HEK293T (cell line): ENCODE measurements at regions not wholly inside any gene's neighbourhood (a gene's known extent, or its start where the extent isn't known, plus 50 kb on each side); places are given as distances from the start of the nearest gene placed in this dataset.

ENCODE experiments used
- CTCF ChIA-PET: fragments of 350-600 bp; formaldehyde crosslinking; extraction: SDS; loops from one replicate; lab custom pipeline; 2021; ENCODE audit warnings: antibody characterized with exemption, inconsistent platforms; lab: Yijun Ruan, JAX
- POLR2A ChIA-PET: fragments of 350-600 bp; formaldehyde crosslinking; extraction: SDS; loops from one replicate; lab custom pipeline; 2020; ENCODE audit warnings: antibody characterized with exemption, inconsistent platforms; lab: Yijun Ruan, JAX
- DNase-seq: peaks from one replicate; pipeline ENCODE4 v3.0.0; 2012; ENCODE audit warnings: mixed read lengths; ENCODE audit errors: extremely low spot score
- ARNT ChIP-seq: fragments of 450-650 bp; IDR thresholded peaks from 2 replicates; pipeline ENCODE4 v1.6.1; 2017; ENCODE audit warnings: mild to moderate bottlenecking
- BHLHE40 ChIP-seq: fragments of 450-650 bp; IDR thresholded peaks from 2 replicates; pipeline ENCODE4 v1.6.1; 2016; ENCODE audit warnings: mild to moderate bottlenecking, moderate library complexity, borderline replicate concordance
- CTBP1 ChIP-seq: fragments of 450-650 bp; IDR thresholded peaks from 2 replicates; pipeline ENCODE4 v1.6.1; 2016; ENCODE audit warnings: borderline replicate concordance
- ELF4 ChIP-seq: fragments of 450-650 bp; IDR thresholded peaks from 2 replicates; pipeline ENCODE4 v1.6.1; 2017; ENCODE audit warnings: antibody characterized with exemption
- FOXA1 ChIP-seq: fragments of 450-650 bp; IDR thresholded peaks from 2 replicates; pipeline ENCODE4 v1.6.1; 2016; ENCODE audit warnings: mild to moderate bottlenecking
- FOXK2 ChIP-seq: fragments of 450-650 bp; IDR thresholded peaks from 2 replicates; pipeline ENCODE4 v1.6.1; 2016; ENCODE audit warnings: mild to moderate bottlenecking
- FOXM1 ChIP-seq: fragments of 450-650 bp; IDR thresholded peaks from 2 replicates; pipeline ENCODE4 v1.6.1; 2017; ENCODE audit warnings: mild to moderate bottlenecking, borderline replicate concordance
- HDGF ChIP-seq: fragments of 450-650 bp; IDR thresholded peaks from 2 replicates; pipeline ENCODE4 v1.6.1; 2017; ENCODE audit warnings: antibody characterized with exemption, borderline replicate concordance
- L3MBTL2 ChIP-seq: fragments of 450-650 bp; conservative IDR thresholded peaks from 2 replicates; pipeline ENCODE4 v1.6.1; 2016; ENCODE audit warnings: mild to moderate bottlenecking
- LEF1 ChIP-seq: fragments of 450-650 bp; IDR thresholded peaks from 2 replicates; pipeline ENCODE4 v1.6.1; 2017; ENCODE audit warnings: mild to moderate bottlenecking, borderline replicate concordance
- NFRKB ChIP-seq: fragments of 450-650 bp; IDR thresholded peaks from 2 replicates; pipeline ENCODE4 v1.6.1; 2016; ENCODE audit warnings: mild to moderate bottlenecking, moderate library complexity
- SP1 ChIP-seq: fragments of 450-650 bp; IDR thresholded peaks from 2 replicates; pipeline ENCODE4 v1.6.1; 2017
- SUZ12 ChIP-seq: fragments of 450-650 bp; IDR thresholded peaks from 2 replicates; pipeline ENCODE4 v1.6.1; 2016; ENCODE audit warnings: mild to moderate bottlenecking
- TARDBP ChIP-seq: fragments of 450-650 bp; IDR thresholded peaks from 2 replicates; pipeline ENCODE4 v1.6.1; 2016
- ZNF384 ChIP-seq: fragments of 450-650 bp; IDR thresholded peaks from 2 replicates; pipeline ENCODE4 v1.6.1; 2016
- TF ChIP-seq, protein P1 (sequence below): fragments of 450-650 bp; IDR thresholded peaks from 2 replicates; pipeline ENCODE4 v1.6.1; 2016

DNA sequence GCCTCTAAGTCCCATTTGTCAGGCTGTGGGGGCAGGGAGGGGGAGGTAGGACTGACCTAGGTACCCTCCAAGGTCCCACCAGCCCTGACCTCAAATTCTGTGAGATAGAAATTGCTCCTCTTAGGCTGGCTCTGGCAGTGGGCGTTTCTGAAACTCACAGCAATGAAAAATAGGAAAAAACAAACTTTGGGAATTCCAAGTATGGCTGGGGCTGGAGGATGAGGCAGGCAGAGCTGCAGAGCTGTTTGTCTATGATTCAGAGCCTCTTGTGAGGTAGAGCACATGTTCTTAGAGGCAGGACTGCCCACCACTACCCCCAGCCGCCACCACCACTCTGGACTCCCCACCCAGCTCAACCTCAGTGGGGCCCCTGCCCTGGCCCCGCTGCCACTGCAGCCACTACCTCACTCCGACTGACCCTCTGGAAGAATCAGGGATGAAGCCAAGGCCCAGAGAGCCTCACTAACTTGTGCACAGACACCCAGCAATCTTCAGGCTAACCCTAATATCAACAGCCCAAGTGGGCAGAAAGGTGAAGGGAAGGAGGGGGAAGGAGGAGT is 98.2 kb downstream of the PJA1 start:
- CTCF ChIA-PET, result interaction anchor here (1.3 kb wide), 1 partner anchor 239 kb away, joined by 3 read pairs; no protein-coding TSS in a partner anchor
- TF ChIP-seq BHLHE40 (no peak), FOXK2 (no peak), SUZ12 (no peak), LEF1 (no peak), CTBP1 (no peak), TARDBP (no peak), HDGF (no peak), ARNT (no peak), FOXM1 (no peak), NFRKB (no peak), SP1 (no peak), L3MBTL2 (no peak), ZNF384 (no peak), ELF4 (no peak), FOXA1 (no peak)
- TF ChIP-seq, protein P1, sequence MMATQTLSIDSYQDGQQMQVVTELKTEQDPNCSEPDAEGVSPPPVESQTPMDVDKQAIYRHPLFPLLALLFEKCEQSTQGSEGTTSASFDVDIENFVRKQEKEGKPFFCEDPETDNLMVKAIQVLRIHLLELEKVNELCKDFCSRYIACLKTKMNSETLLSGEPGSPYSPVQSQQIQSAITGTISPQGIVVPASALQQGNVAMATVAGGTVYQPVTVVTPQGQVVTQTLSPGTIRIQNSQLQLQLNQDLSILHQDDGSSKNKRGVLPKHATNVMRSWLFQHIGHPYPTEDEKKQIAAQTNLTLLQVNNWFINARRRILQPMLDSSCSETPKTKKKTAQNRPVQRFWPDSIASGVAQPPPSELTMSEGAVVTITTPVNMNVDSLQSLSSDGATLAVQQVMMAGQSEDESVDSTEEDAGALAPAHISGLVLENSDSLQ, result no peak

GRCh38 chrX:69066021-69066757 is 99.1 kb downstream of the PJA1 start:
- ChIA-PET POLR2A (no interaction called here), CTCF (no interaction called here)
- no peak for TF ChIP-seq TARDBP
- no peak for TF ChIP-seq LEF1
- TF ChIP-seq ELF4, result no peak
- no peak for TF ChIP-seq HDGF
- no peak for TF ChIP-seq ZNF384
- TF ChIP-seq, protein P1, result no peak
- no peak for DNase-seq

More for the DNA sequence above, 98.2 kb downstream of the PJA1 start:
- DNase-seq, result no peak
- POLR2A ChIA-PET, result no interaction called here

DNA sequence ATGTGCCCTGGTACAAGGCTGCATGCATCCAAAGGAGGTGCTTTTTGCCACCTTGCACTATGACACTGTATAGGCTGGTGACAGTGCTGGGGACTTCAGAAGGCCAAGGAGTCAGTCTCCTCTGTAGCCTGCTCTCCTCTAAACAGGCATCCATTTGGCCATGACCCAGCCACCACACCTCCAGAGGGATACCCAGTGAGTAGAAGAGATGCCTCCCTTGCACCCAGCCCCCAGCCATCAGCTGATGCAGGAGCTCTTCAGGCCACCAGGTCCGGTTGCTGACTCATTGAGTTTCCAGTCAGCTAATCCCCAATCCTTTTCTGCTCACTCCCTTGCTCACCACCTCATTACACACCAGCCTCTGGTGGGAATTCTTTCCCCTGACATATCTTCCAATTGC is 99.8 kb downstream of the PJA1 start:
- TF ChIP-seq HDGF (no peak), NFRKB (no peak), TARDBP (no peak), FOXM1 (no peak), CTBP1 (no peak), ZNF384 (no peak), SP1 (no peak), ARNT (no peak), SUZ12 (no peak), FOXA1 (no peak), FOXK2 (no peak)

GRCh38 chrX:69063486-69063885 is 101.8 kb downstream of the PJA1 start:
- ChIA-PET POLR2A (no interaction called here), CTCF (interaction anchor here (2.0 kb wide), 1 partner anchor 235 kb away, joined by 6 read pairs; the partner anchor contains the start of gene EFNB1)
- DNase-seq, result no peak

More for the DNA sequence above, 99.8 kb downstream of the PJA1 start:
- ChIA-PET POLR2A (interaction anchor here (1.4 kb wide), 1 partner anchor 18 kb away, joined by 4 read pairs; no protein-coding TSS in a partner anchor), CTCF (interaction anchor here (0.7 to 2.0 kb wide), 2 partner anchors 15 to 237 kb away, joined by 3 to 6 read pairs; partner anchors contain the start of gene EFNB1)
- no peak for DNase-seq

DNA sequence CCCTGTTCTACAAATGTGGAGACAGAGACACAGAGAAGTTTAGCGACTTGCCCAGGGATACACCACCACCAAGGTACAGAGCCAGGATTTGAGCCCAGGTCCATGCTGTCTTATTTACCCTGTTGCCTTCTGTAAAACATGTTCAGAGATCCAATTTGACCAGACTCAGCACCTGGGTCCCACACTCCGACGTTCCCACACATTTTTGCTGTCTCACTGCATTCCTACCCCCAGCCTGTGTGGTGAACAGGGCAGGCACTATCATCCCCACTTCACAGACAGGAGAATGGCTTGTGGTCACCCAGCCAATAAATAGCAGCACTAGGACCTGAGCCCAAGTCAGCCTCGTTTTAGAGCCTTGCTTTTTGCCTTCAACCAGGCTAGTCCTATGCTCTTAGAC is 102.8 kb downstream of the PJA1 start:
- no peak for TF ChIP-seq HDGF
- CTCF ChIA-PET, result interaction anchor here (2.5 kb wide), 1 partner anchor 234 kb away, joined by 15 read pairs; the partner anchor contains the start of gene EFNB1
- POLR2A ChIA-PET, result interaction anchor here (2.6 kb wide), 1 partner anchor 234 kb away, joined by 15 read pairs; the partner anchor contains the start of gene EFNB1
- DNase-seq, result no peak

More at GRCh38 chrX:69063486-69063885, 101.8 kb downstream of the PJA1 start:
- TF ChIP-seq LEF1 (no peak), FOXM1 (no peak), SP1 (no peak), FOXA1 (no peak)

DNA sequence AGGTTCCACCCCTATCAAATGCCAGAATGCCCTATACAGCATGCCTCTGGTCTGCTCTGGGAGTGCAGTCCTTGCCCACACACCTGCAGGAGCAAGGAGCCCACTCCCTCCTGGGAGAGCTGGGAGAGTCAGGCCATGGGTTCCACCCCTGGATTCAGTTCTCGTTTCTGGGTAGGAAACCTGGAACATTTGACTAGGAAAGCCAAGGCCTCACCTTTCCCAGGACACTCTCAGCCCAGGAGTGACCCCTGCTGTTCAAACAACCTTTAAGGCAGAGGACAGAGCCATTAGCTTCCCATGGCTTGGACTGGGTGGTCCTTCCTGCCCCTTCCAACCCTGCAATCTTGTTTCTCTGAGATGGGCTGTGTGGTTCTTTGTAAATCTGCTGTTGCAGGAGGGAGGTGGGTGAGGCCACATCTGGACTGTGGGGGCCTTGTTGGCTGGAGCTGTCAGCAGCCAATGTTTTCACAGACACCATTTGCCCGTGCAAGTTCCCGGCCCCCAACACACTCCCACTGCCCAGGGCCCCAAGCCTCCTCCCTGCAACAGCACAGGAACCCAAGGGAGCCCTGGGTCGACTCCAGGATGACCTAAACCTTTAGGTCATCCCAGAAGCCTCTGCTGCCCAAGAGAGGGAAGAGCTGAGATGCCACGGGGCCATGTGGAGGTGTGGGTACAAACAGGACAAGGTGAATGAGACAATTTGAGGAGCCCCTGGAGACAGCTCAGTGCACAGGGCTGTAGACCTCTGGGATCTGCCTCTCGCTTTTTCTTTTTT is 104.4 kb downstream of the PJA1 start:
- ChIA-PET POLR2A (interaction anchor here (1.1 to 2.6 kb wide), 3 partner anchors 10 to 233 kb away, joined by 3 to 15 read pairs (median 3); partner anchors contain the start of gene EFNB1), CTCF (interaction anchor here (0.7 to 2.5 kb wide), 6 partner anchors 10 to 237 kb away, joined by 3 to 15 read pairs (median 3); partner anchors contain the start of gene EFNB1)
- DNase-seq, result no peak
- TF ChIP-seq L3MBTL2 (no peak), FOXK2 (no peak), NFRKB (no peak), CTBP1 (no peak), BHLHE40 (no peak), FOXA1 (no peak), TARDBP (no peak), ELF4 (no peak), HDGF (no peak), ARNT (no peak), ZNF384 (no peak), SP1 (no peak), FOXM1 (no peak), SUZ12 (no peak), LEF1 (no peak)
- TF ChIP-seq, protein P1, result no peak
